IMR-90 (cell line): ENCODE measurements at regions not wholly inside any gene's neighbourhood (a gene's known extent, or its start where the extent isn't known, plus 50 kb on each side); places are given as distances from the start of the nearest gene placed in this dataset.

Source experiments
- ATAC-seq: fragments of 200-7000 bp; cut with Tn5 transposase; 2 replicates; pipeline ENCODE4 v1.9.1; 2020; ENCODE audit warnings: low read depth, mild to moderate bottlenecking, moderate library complexity
- BruUV-seq: library from RNA; stranded (reverse); fragments of 400-500 nt; replicated peaks from 2 replicates; lab custom pipeline; 2021; lab: Mats Ljungman, UMichigan
- CTCF ChIA-PET: fragments of 300-600 bp; formaldehyde crosslinking; extraction: SDS; loops from one replicate; lab custom pipeline; 2021; ENCODE audit warnings: antibody characterized with exemption; lab: Yijun Ruan, JAX
- POLR2A ChIA-PET: fragments of 300-600 bp; sonication (Branson Sonifier 250); formaldehyde crosslinking; loops from one replicate; lab custom pipeline; 2022; ENCODE audit warnings: antibody characterized with exemption; ENCODE audit not compliant: unreplicated experiment; lab: Charles Lee
- DNase-seq: peaks from one replicate; pipeline ENCODE4 v3.0.0; 2013
- H2AFZ ChIP-seq: replicated peaks from 2 replicates; pipeline ENCODE3; 2013; ENCODE audit warnings: low read length, mild to moderate bottlenecking; ENCODE audit not compliant: poor library complexity
- H2AK5ac ChIP-seq: 2 replicates; pipeline ENCODE4 v1.6.1; 2013; ENCODE audit warnings: low read depth, low read length, inconsistent platforms
- H2AK9ac ChIP-seq: replicated peaks from 2 replicates; pipeline ENCODE3; 2013; ENCODE audit warnings: mild to moderate bottlenecking, low read depth, low read length, moderate library complexity; ENCODE audit not compliant: poor library complexity
- H2BK120ac ChIP-seq: 2 replicates; pipeline ENCODE4 v1.6.1; 2013; ENCODE audit warnings: low read depth, low read length, inconsistent platforms
- H2BK15ac ChIP-seq: 3 replicates; pipeline ENCODE4 v1.6.1; 2013; ENCODE audit warnings: low read depth, low read length, inconsistent platforms
- H2BK20ac ChIP-seq: 2 replicates; pipeline ENCODE4 v1.6.1; 2013; ENCODE audit warnings: low read depth, mild to moderate bottlenecking, inconsistent platforms, low read length, moderate library complexity
- H2BK5ac ChIP-seq: 2 replicates; pipeline ENCODE4 v1.6.1; 2013; ENCODE audit warnings: mild to moderate bottlenecking, low read depth, low read length, inconsistent platforms; ENCODE audit not compliant: poor library complexity, severe bottlenecking
- H3K14ac ChIP-seq: replicated peaks from 2 replicates; pipeline ENCODE4 v1.6.1; 2013; ENCODE audit warnings: low read depth, low read length, inconsistent platforms
- H3K18ac ChIP-seq: 2 replicates; pipeline ENCODE4 v1.6.1; 2013; ENCODE audit warnings: low read depth, low read length, control low read depth
- H3K23ac ChIP-seq: 2 replicates; pipeline ENCODE4 v1.6.1; 2013; ENCODE audit warnings: low read depth, low read length, inconsistent platforms
- H3K27ac ChIP-seq: 2 replicates; pipeline ENCODE4 v1.5.1; 2013; ENCODE audit warnings: mild to moderate bottlenecking, control low read depth, low read length; ENCODE audit not compliant: insufficient read depth
- H3K27me3 ChIP-seq: 2 replicates; pipeline ENCODE4 v1.6.1; 2013; ENCODE audit warnings: low read length; ENCODE audit not compliant: control insufficient read depth, insufficient read depth
- H3K36me3 ChIP-seq: 2 replicates; pipeline ENCODE4 v1.6.1; 2013; ENCODE audit warnings: low read length, mixed read lengths; ENCODE audit not compliant: control insufficient read depth, insufficient read depth
- H3K4ac ChIP-seq: 2 replicates; pipeline ENCODE4 v1.6.1; 2013; ENCODE audit warnings: low read depth, low read length, inconsistent platforms
- H3K4me1 ChIP-seq: 2 replicates; pipeline ENCODE4 v1.6.1; 2013; ENCODE audit warnings: low read length, mixed read lengths; ENCODE audit not compliant: control insufficient read depth, insufficient read depth
- H3K4me2 ChIP-seq: 2 replicates; pipeline ENCODE4 v1.6.1; 2013; ENCODE audit warnings: low read depth, mild to moderate bottlenecking, control low read depth, low read length, moderate library complexity
- H3K4me3 ChIP-seq: 2 replicates; pipeline ENCODE4 v1.5.1; 2013; ENCODE audit warnings: low read depth, mild to moderate bottlenecking, control low read depth, low read length, moderate library complexity; ENCODE audit not compliant: insufficient read depth
- H3K56ac ChIP-seq: 2 replicates; pipeline ENCODE4 v1.6.1; 2013; ENCODE audit warnings: low read length, inconsistent platforms; ENCODE audit not compliant: insufficient read depth; ENCODE audit errors: extremely low read depth
- H3K79me1 ChIP-seq, 2 experiments: 2 replicates each; pipeline ENCODE4 v1.6.1; 2013; ENCODE audit warnings: low read length in 2 of 2, inconsistent platforms in 1 of 2, low read depth in 1 of 2
- H3K9ac ChIP-seq: 2 replicates; pipeline ENCODE4 v1.6.1; 2013; ENCODE audit warnings: low read depth, low read length, control low read depth
- H3K9me1 ChIP-seq: 2 replicates; pipeline ENCODE4 v1.6.1; 2013; ENCODE audit warnings: low read length, inconsistent platforms; ENCODE audit not compliant: insufficient read depth
- H3K9me3 ChIP-seq: 2 replicates; pipeline ENCODE4 v1.6.1; 2013; ENCODE audit warnings: low read length; ENCODE audit not compliant: control insufficient read depth, insufficient read depth
- H4K20me1 ChIP-seq: 2 replicates; pipeline ENCODE4 v1.6.1; 2013; ENCODE audit warnings: low read length, inconsistent platforms; ENCODE audit not compliant: insufficient read depth
- H4K5ac ChIP-seq: 2 replicates; pipeline ENCODE4 v1.6.1; 2013; ENCODE audit warnings: mild to moderate bottlenecking, low read depth, low read length, control low read depth
- H4K8ac ChIP-seq, 2 experiments: 2 replicates each; pipeline ENCODE4 v1.6.1; 2013; ENCODE audit warnings: low read depth in 2 of 2, low read length in 2 of 2, control low read depth in 1 of 2, inconsistent platforms in 1 of 2
- H4K91ac ChIP-seq: 2 replicates; pipeline ENCODE4 v1.6.1; 2013; ENCODE audit warnings: low read depth, low read length, inconsistent platforms; ENCODE audit not compliant: insufficient read depth
- BHLHE40 ChIP-seq: fragments of 150-350 bp; IDR thresholded peaks from 2 replicates; pipeline ENCODE4 v1.6.1; 2016; ENCODE audit warnings: mild to moderate bottlenecking, low read depth, low read length
- CEBPB ChIP-seq: IDR thresholded peaks from 2 replicates; pipeline ENCODE4 v1.6.1; 2012; ENCODE audit warnings: low read depth, low read length, improper control_type of control experiment
- CHD1 ChIP-seq: IDR thresholded peaks from 2 replicates; pipeline ENCODE4 v1.6.1; 2012; ENCODE audit warnings: low read depth, low read length, improper control_type of control experiment
- CTCF ChIP-seq: conservative IDR thresholded peaks from 2 replicates; pipeline ENCODE4 v1.5.1; 2012; ENCODE audit warnings: mild to moderate bottlenecking, low read depth, low read length, improper control_type of control experiment
- ELK1 ChIP-seq: fragments of 150-350 bp; IDR thresholded peaks from 2 replicates; pipeline ENCODE4 v1.6.1; 2016; ENCODE audit warnings: low read depth, mild to moderate bottlenecking, low read length, moderate library complexity, borderline replicate concordance
- FOS ChIP-seq: fragments of 150-350 bp; IDR thresholded peaks from 2 replicates; pipeline ENCODE4 v1.6.1; 2016; ENCODE audit warnings: low read depth, low read length
- MAFK ChIP-seq: IDR thresholded peaks from 2 replicates; pipeline ENCODE4 v1.6.1; 2012; ENCODE audit warnings: low read depth, low read length, improper control_type of control experiment
- MAZ ChIP-seq: IDR thresholded peaks from 2 replicates; pipeline ENCODE4 v1.6.1; 2012; ENCODE audit warnings: low read depth, mild to moderate bottlenecking, low read length, improper control_type of control experiment, moderate library complexity, borderline replicate concordance
- MXI1 ChIP-seq: IDR thresholded peaks from 2 replicates; pipeline ENCODE4 v1.6.1; 2012; ENCODE audit warnings: low read depth, mild to moderate bottlenecking, low read length, moderate library complexity, borderline replicate concordance
- NFE2L2 ChIP-seq: fragments of 150-350 bp; IDR thresholded peaks from 2 replicates; pipeline ENCODE4 v1.6.1; 2016; ENCODE audit warnings: low read depth, mild to moderate bottlenecking, low read length
- POLR2A ChIP-seq: IDR thresholded peaks from 2 replicates; pipeline ENCODE4 v1.6.1; 2012; ENCODE audit warnings: mild to moderate bottlenecking, low read depth, low read length
- RAD21 ChIP-seq: IDR thresholded peaks from 2 replicates; pipeline ENCODE4 v1.6.1; 2012; ENCODE audit warnings: low read length, improper control_type of control experiment
- RCOR1 ChIP-seq: IDR thresholded peaks from 2 replicates; pipeline ENCODE4 v1.6.1; 2012; ENCODE audit warnings: mild to moderate bottlenecking, low read length, improper control_type of control experiment; ENCODE audit not compliant: insufficient replicate concordance
- RFX5 ChIP-seq: IDR thresholded peaks from 2 replicates; pipeline ENCODE4 v1.8.0; 2012; ENCODE audit warnings: low read depth, mild to moderate bottlenecking, low read length, moderate library complexity
- SMC3 ChIP-seq: fragments of 150-350 bp; IDR thresholded peaks from 2 replicates; pipeline ENCODE4 v1.6.1; 2016; ENCODE audit warnings: low read depth, mild to moderate bottlenecking, antibody characterized with exemption, low read length, moderate library complexity
- WGBS, 2 experiments: methylation state at CpG; one replicate each; pipeline versions ENCODE4 v1.1.5 to v1.1.7; 2013; ENCODE audit warnings: missing lambda C conversion rate in 2 of 2; ENCODE audit not compliant: insufficient read length in 1 of 2; ENCODE audit errors: extremely low coverage in 2 of 2; 5-methylcytosine and 5-hydroxymethylcytosine counted together
- dilution Hi-C: fragments of 300-500 bp; cut with HindIII; formaldehyde crosslinking; loops from one replicate; pipeline ENCODE4 v1.14.3; 2018; ENCODE audit warnings: low sequenced_read_pairs; ENCODE audit not compliant: unreplicated experiment
- in situ Hi-C: fragments of 300-500 bp; cut with MboI; formaldehyde crosslinking; loops from 3 replicates; pipeline ENCODE4 v1.14.3; 2019; ENCODE audit warnings: low sequenced_read_pairs, inconsistent platforms, mixed read lengths
- intact Hi-C: fragments of 100-400 bp; cut with micrococcal nuclease; formaldehyde crosslinking; loops from 2 replicates; pipeline ENCODE4 v1.10.0; 2022
- TF ChIP-seq, protein P1 (sequence below): fragments of 150-350 bp; IDR thresholded peaks from 2 replicates; pipeline ENCODE4 v1.6.1; 2017; ENCODE audit warnings: mild to moderate bottlenecking, antibody characterized with exemption, low read length, low read depth

DNA sequence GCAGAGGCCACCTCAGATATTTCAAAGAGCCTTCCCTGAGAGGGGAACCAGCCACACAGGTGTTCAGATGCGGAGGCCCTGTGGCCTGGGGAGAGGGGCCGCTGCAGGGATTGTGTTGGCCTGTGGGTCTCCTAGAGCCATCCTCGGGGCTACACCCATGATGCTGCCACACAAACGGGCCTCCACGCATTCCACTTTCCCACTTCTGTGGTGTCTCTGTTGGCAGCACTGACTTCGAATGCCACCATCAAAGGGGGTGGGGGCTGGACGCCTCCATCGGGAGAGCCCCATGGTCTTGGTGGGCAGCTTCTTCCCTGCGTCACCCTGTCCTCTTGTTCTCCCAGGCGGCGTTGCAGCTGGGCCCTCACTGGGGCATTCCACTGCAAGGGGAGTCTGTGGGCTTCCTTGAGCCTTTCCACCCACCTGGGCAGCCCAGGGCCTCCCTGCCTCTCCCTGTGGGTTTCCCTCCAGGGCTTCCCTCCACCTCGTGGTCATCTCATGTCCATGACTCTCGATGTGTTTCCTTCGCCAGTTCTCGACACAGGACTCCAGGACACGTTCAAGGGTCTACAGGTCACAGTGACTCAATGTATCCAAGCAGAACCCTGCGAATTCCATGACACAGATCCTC, 145.5 kb downstream of the ERMARD start:
- dilution Hi-C loops: no loop called here
- intact Hi-C loops: no loop called here
- Histone ChIP-seq H2AK9ac (no peak overlapping the region), H4K91ac (no peak overlapping the region), H3K4ac (no peak overlapping the region), H3K79me1 (no peaks in the 10 kb centered on the region), H2AK5ac (no peak overlapping the region), H3K56ac (no peak overlapping the region), H3K14ac (no peak overlapping the region), H3K9me3 (peaks cover 40% of the 10 kb centered on the region), H4K8ac (no peak overlapping the region), H3K18ac (no peak overlapping the region), H3K4me1 (no peaks in the 10 kb centered on the region), H3K9me1 (no peaks in the 10 kb centered on the region), H2AFZ (no peak overlapping the region), H2BK120ac (no peak overlapping the region), H2BK20ac (no peak overlapping the region), H2BK15ac (no peak overlapping the region), H3K9ac (no peak overlapping the region), H4K20me1 (no peaks in the 10 kb centered on the region), H3K23ac (no peak overlapping the region), H2BK5ac (no peak overlapping the region), H3K27ac (no peak overlapping the region), H3K4me3 (no peak overlapping the region), H3K36me3 (no peaks in the 10 kb centered on the region), H4K5ac (no peak overlapping the region), H3K27me3 (no peaks in the 10 kb centered on the region), H3K4me2 (no peak overlapping the region)
- 48% methylated on average over 7 of the region's 17 CpGs; no CpG with 5 or more reads in 1 of the 2 experiments for WGBS, 2 experiments
- DNase-seq (no peak), ATAC-seq (no peak)
- no peak for TF ChIP-seq CTCF
- TF ChIP-seq MAZ: no peak
- TF ChIP-seq FOS: no peak
- TF ChIP-seq POLR2A: no peak
- TF ChIP-seq RCOR1: no peak
- no peak for TF ChIP-seq RAD21
- no peak for TF ChIP-seq CEBPB
- no peak for TF ChIP-seq MAFK
- no peak for TF ChIP-seq CHD1
- no peak for TF ChIP-seq SMC3
- TF ChIP-seq ELK1: no peak
- TF ChIP-seq RFX5: no peak
- no peak for TF ChIP-seq BHLHE40
- TF ChIP-seq, protein P1, sequence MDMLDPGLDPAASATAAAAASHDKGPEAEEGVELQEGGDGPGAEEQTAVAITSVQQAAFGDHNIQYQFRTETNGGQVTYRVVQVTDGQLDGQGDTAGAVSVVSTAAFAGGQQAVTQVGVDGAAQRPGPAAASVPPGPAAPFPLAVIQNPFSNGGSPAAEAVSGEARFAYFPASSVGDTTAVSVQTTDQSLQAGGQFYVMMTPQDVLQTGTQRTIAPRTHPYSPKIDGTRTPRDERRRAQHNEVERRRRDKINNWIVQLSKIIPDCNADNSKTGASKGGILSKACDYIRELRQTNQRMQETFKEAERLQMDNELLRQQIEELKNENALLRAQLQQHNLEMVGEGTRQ: no peak
- no peak for TF ChIP-seq NFE2L2
- TF ChIP-seq MXI1: no peak
- in situ Hi-C loops: no loop called here
- POLR2A ChIA-PET: no interaction called here
- CTCF ChIA-PET: no interaction called here
- no TSS peak for BruUV-seq
